ENCODE measurements at regions not wholly inside any gene's neighbourhood (a gene's known extent, or its start where the extent isn't known, plus 50 kb on each side); places are given as distances from the start of the nearest gene placed in this dataset.

GRCh38 chr20:6178537-6178936, 55.7 kb upstream of the FERMT1 start:
- FAIRE-seq, result no peak

GRCh38 chr20:6173481-6173880, 50.7 kb upstream of the FERMT1 start:
- FAIRE-seq, result no peak
